GM23338 (cell line): ENCODE measurements at regions not wholly inside any gene's neighbourhood (a gene's known extent, or its start where the extent isn't known, plus 50 kb on each side); places are given as distances from the start of the nearest gene placed in this dataset.

ENCODE experiments used
- ATAC-seq: fragments of 200-7000 bp; cut with Tn5 transposase; 3 replicates; pipeline ENCODE4 v1.9.1; 2020
- DNase-seq: peaks from one replicate; pipeline ENCODE4 v3.0.0-alpha.2; 2015; ENCODE audit warnings: low spot score
- H2AFZ ChIP-seq: fragments of 200-600 bp; sonication (generic); 2 replicates; pipeline ENCODE4 v1.8.0; 2016; ENCODE audit warnings: antibody characterized with exemption, mild to moderate bottlenecking, moderate library complexity
- H3F3A ChIP-seq: fragments of 200-600 bp; sonication (generic); replicated peaks from 2 replicates; pipeline ENCODE4 v1.8.0; 2017; ENCODE audit warnings: antibody characterized with exemption, mixed run types, low read depth
- H3K27ac ChIP-seq: fragments of 200-600 bp; sonication (generic); 2 replicates; pipeline ENCODE4 v1.6.1; 2016; ENCODE audit warnings: low read depth
- H3K27me3 ChIP-seq: fragments of 200-600 bp; sonication (generic); 2 replicates; pipeline ENCODE4 v1.8.0; 2016; ENCODE audit warnings: mild to moderate bottlenecking, mixed run types, moderate library complexity; ENCODE audit not compliant: insufficient read depth
- H3K36me3 ChIP-seq: fragments of 200-600 bp; sonication (generic); 2 replicates; pipeline ENCODE4 v1.8.0; 2016; ENCODE audit warnings: mild to moderate bottlenecking; ENCODE audit not compliant: insufficient read depth
- H3K4me1 ChIP-seq: fragments of 200-600 bp; sonication (generic); 2 replicates; pipeline ENCODE4 v1.8.0; 2016; ENCODE audit warnings: mild to moderate bottlenecking, moderate library complexity; ENCODE audit not compliant: insufficient read depth
- H3K4me2 ChIP-seq: fragments of 200-600 bp; sonication (generic); 2 replicates; pipeline ENCODE4 v1.7.1; 2017; ENCODE audit warnings: mixed run types
- H3K4me3 ChIP-seq: fragments of 200-600 bp; sonication (generic); 2 replicates; pipeline ENCODE4 v1.6.1; 2016; ENCODE audit warnings: mixed run types
- H3K79me2 ChIP-seq: fragments of 200-600 bp; sonication (generic); replicated peaks from 2 replicates; pipeline ENCODE4 v1.8.0; 2017; ENCODE audit warnings: mild to moderate bottlenecking; ENCODE audit not compliant: insufficient read depth
- H3K9me2 ChIP-seq: fragments of 200-600 bp; sonication (generic); 2 replicates; pipeline ENCODE4 v1.8.0; 2017; ENCODE audit not compliant: insufficient read depth
- H4K20me1 ChIP-seq: fragments of 200-600 bp; sonication (generic); replicated peaks from 2 replicates; pipeline ENCODE4 v1.8.0; 2017; ENCODE audit warnings: mild to moderate bottlenecking; ENCODE audit not compliant: insufficient read depth
- H3K27ac Mint-ChIP-seq: 2 replicates; pipeline ENCODE4 v1.8.0; 2020; ENCODE audit warnings: inconsistent platforms, mild to moderate bottlenecking, moderate library complexity, mixed read lengths
- H3K27me3 Mint-ChIP-seq: 3 replicates; pipeline ENCODE4 v1.8.0; 2022; ENCODE audit warnings: low read depth, mild to moderate bottlenecking, moderate library complexity, mixed read lengths, inconsistent platforms; ENCODE audit not compliant: insufficient read depth, poor library complexity
- H3K36me3 Mint-ChIP-seq: 3 replicates; pipeline ENCODE4 v1.8.0; 2021; ENCODE audit warnings: low read depth, mild to moderate bottlenecking, inconsistent platforms, moderate library complexity, mixed read lengths
- H3K4me1 Mint-ChIP-seq: 3 replicates; pipeline ENCODE4 v1.8.0; 2020; ENCODE audit warnings: mild to moderate bottlenecking, inconsistent platforms, mixed read lengths
- H3K4me3 Mint-ChIP-seq: 3 replicates; pipeline ENCODE4 v1.8.0; 2021; ENCODE audit warnings: moderate library complexity, mild to moderate bottlenecking, inconsistent platforms, mixed read lengths
- H3K9me3 Mint-ChIP-seq: 3 replicates; pipeline ENCODE4 v1.8.0; 2020; ENCODE audit warnings: moderate library complexity, mild to moderate bottlenecking, inconsistent platforms, mixed read lengths
- CREB1 ChIP-seq: fragments of 250-450 bp; sonication (Bioruptor Pico); IDR thresholded peaks from 2 replicates; pipeline ENCODE4 v1.5.0; 2020; ENCODE audit warnings: low read depth, mild to moderate bottlenecking, moderate library complexity
- EZH2 ChIP-seq: fragments of 200-600 bp; sonication (generic); IDR thresholded peaks from one replicate; pipeline ENCODE4 v1.8.0; 2017; ENCODE audit warnings: antibody characterized with exemption, mild to moderate bottlenecking, low read depth; ENCODE audit not compliant: unreplicated experiment
- EZH2phosphoT487 ChIP-seq: fragments of 200-600 bp; sonication (generic); IDR thresholded peaks from one replicate; pipeline ENCODE4 v1.8.1; 2018; ENCODE audit warnings: antibody characterized with exemption; ENCODE audit not compliant: unreplicated experiment
- JUNB ChIP-seq: IDR thresholded peaks from one replicate; pipeline ENCODE4 v1.6.1; 2016; ENCODE audit warnings: antibody characterized with exemption; ENCODE audit not compliant: unreplicated experiment
- NANOG ChIP-seq: IDR thresholded peaks from 2 replicates; pipeline ENCODE4 v1.6.1; 2016; ENCODE audit warnings: antibody characterized with exemption, borderline replicate concordance
- REST ChIP-seq: IDR thresholded peaks from one replicate; pipeline ENCODE4 v1.6.1; 2018; ENCODE audit warnings: antibody characterized with exemption; ENCODE audit not compliant: unreplicated experiment
- STAT1 ChIP-seq: IDR thresholded peaks from one replicate; pipeline ENCODE4 v1.6.1; 2016; ENCODE audit warnings: antibody characterized with exemption; ENCODE audit not compliant: unreplicated experiment
- ZNF114 ChIP-seq: fragments of 250-450 bp; sonication (Bioruptor Pico); IDR thresholded peaks from 2 replicates; pipeline ENCODE4 v1.5.0; 2020; ENCODE audit warnings: mild to moderate bottlenecking, moderate library complexity
- ZNF331 ChIP-seq: fragments of 250-450 bp; sonication (Bioruptor Pico); IDR thresholded peaks from 2 replicates; pipeline ENCODE4 v1.5.0; 2020; ENCODE audit warnings: low read depth, mild to moderate bottlenecking, moderate library complexity
- TF ChIP-seq, protein P1 (sequence below): IDR thresholded peaks from 2 replicates; pipeline ENCODE4 v1.6.1; 2016; ENCODE audit warnings: antibody characterized with exemption
- TF ChIP-seq, protein P2 (sequence below), 2 experiments: fragments of 200-600 bp in 1 of 2; sonication (generic) in 1 of 2; conservative IDR thresholded peaks; 2 replicates each; pipeline versions ENCODE4 v1.5.1 to v1.6.1; 2016 to 2017; ENCODE audit warnings: antibody characterized with exemption in 2 of 2, low read depth in 2 of 2, mild to moderate bottlenecking in 2 of 2, moderate library complexity in 1 of 2

DNA sequence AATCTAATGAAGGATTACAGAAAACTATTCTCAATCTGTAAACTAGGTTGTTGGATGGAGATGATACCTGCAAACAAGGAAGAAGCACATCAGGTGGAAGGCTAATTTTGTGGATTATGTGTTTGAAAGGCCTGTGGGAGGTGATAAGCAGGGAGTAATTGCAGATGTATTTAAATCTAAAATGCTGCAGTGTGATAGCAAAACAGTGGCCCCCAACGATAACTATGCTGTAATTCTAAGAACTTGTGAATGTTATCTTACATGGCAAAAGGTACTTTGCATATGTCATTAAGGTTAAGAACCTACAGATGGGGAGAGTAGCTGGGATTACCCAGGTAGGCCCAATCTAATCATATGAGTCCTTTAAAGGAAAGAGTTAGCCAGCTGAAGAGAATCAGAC, 164.5 kb upstream of the AHR start (continued):
- no peak for TF ChIP-seq REST
- TF ChIP-seq ZNF331 (CRISPR knock-in tag): no peak
- no peak for TF ChIP-seq EZH2
- TF ChIP-seq EZH2phosphoT487: no peak
- TF ChIP-seq JUNB: no peak
- TF ChIP-seq, protein P1, sequence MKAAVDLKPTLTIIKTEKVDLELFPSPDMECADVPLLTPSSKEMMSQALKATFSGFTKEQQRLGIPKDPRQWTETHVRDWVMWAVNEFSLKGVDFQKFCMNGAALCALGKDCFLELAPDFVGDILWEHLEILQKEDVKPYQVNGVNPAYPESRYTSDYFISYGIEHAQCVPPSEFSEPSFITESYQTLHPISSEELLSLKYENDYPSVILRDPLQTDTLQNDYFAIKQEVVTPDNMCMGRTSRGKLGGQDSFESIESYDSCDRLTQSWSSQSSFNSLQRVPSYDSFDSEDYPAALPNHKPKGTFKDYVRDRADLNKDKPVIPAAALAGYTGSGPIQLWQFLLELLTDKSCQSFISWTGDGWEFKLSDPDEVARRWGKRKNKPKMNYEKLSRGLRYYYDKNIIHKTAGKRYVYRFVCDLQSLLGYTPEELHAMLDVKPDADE: no peak
- TF ChIP-seq, protein P2, sequence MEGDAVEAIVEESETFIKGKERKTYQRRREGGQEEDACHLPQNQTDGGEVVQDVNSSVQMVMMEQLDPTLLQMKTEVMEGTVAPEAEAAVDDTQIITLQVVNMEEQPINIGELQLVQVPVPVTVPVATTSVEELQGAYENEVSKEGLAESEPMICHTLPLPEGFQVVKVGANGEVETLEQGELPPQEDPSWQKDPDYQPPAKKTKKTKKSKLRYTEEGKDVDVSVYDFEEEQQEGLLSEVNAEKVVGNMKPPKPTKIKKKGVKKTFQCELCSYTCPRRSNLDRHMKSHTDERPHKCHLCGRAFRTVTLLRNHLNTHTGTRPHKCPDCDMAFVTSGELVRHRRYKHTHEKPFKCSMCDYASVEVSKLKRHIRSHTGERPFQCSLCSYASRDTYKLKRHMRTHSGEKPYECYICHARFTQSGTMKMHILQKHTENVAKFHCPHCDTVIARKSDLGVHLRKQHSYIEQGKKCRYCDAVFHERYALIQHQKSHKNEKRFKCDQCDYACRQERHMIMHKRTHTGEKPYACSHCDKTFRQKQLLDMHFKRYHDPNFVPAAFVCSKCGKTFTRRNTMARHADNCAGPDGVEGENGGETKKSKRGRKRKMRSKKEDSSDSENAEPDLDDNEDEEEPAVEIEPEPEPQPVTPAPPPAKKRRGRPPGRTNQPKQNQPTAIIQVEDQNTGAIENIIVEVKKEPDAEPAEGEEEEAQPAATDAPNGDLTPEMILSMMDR (conservative IDR thresholded peaks at IDR 0.05; ENCODE audit: low read depth in 2 of 2): no peak
- TF ChIP-seq STAT1: no peak
- TF ChIP-seq ZNF114 (CRISPR knock-in tag): no peak
- TF ChIP-seq CREB1 (CRISPR knock-in tag): no peak
- no peak for TF ChIP-seq NANOG

- no peak overlapping the region for H3K4me3 Mint-ChIP-seq
- H3K36me3 ChIP-seq: no peaks in the 10 kb centered on the region
- no peak overlapping the region for H3K4me3 ChIP-seq
- H3K36me3 Mint-ChIP-seq: no peaks in the 10 kb centered on the region
- no peaks in the 10 kb centered on the region for H3K4me1 ChIP-seq
- no peak overlapping the region for H3K27ac ChIP-seq
- no peak overlapping the region for H2AFZ ChIP-seq
- no peaks in the 10 kb centered on the region for H3K27me3 ChIP-seq
- no peaks in the 10 kb centered on the region for H3F3A ChIP-seq
- H3K27ac Mint-ChIP-seq: no peak overlapping the region
- H4K20me1 ChIP-seq: no peaks in the 10 kb centered on the region
- ATAC-seq (no peak), DNase-seq (no peak)
- H3K27me3 Mint-ChIP-seq: no peaks in the 10 kb centered on the region
- H3K9me2 ChIP-seq: no peaks in the 10 kb centered on the region
- no peak overlapping the region for H3K4me2 ChIP-seq
- H3K79me2 ChIP-seq: no peaks in the 10 kb centered on the region
- H3K4me1 Mint-ChIP-seq: peaks cover 6% of the 10 kb centered on the region; the same call in 2 of the 3 replicates
- H3K9me3 Mint-ChIP-seq: no peaks in the 10 kb centered on the region
- TF ChIP-seq STAT1: no peak
- TF ChIP-seq, protein P2 (conservative IDR thresholded peaks at IDR 0.05; ENCODE audit: low read depth in 2 of 2): no peak
- TF ChIP-seq NANOG: no peak
- TF ChIP-seq ZNF331 (CRISPR knock-in tag): no peak
- TF ChIP-seq, protein P1: no peak
- TF ChIP-seq JUNB: no peak
- no peak for TF ChIP-seq CREB1 (CRISPR knock-in tag)
- no peak for TF ChIP-seq EZH2phosphoT487
- TF ChIP-seq ZNF114 (CRISPR knock-in tag): no peak
- no peak for TF ChIP-seq EZH2
These were observed 163.7 kb upstream of the AHR start for GRCh38 chr7:17134786-17135185.
